GM21526 (cell line): ENCODE measurements at regions not wholly inside any gene's neighbourhood (a gene's known extent, or its start where the extent isn't known, plus 50 kb on each side); places are given as distances from the start of the nearest gene placed in this dataset.

Experiments
- ATAC-seq: cut with Tn5 transposase; IDR thresholded peaks from one replicate; pipeline ENCODE4 v1.9.1; 2021; ENCODE audit warnings: moderate library complexity; ENCODE audit not compliant: unreplicated experiment, low FRiP score

DNA sequence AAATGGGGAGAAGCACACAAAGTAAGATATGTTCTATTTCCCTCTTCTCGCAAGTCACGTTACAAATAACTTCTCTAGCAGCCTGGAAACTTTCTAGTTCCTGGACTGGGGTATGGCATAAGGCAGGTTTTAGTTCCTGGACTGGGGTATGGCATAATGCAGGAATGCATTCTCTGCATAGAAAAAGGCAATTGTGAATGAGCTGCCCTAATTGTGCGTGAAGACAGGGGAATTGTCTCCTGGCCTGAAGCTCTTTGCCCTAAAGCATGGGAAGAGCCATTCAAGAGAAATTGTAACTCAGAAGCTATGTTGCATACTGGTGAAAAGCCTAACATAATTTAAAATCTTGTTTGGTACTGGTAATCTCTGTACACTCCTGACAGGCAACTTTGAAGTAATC is 54.3 kb upstream of the CBLB start:
- ATAC-seq: no peak

- no peak for ATAC-seq
Observed at GRCh38 chr3:105927741-105928140, 58.9 kb upstream of the CBLB start.

DNA sequence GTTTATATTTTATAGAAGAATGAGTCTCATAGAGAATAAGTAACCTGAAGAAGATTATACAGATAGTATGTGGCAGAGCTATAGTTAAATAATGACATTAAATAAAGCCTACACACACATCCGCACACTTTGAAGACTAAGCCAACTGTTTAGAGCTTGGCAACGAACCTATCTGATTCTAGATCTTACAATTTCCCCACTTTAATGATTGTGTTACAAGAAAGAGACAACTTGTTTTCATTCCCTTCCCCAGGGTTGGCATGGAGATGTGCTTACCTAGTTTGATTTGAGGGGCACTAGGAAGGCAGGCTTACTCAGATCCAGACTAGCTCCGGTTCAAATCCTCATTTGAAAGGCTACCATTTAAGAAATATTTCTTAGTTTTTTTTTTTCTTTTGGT is 61.9 kb upstream of the CBLB start:
- ATAC-seq: no peak

DNA sequence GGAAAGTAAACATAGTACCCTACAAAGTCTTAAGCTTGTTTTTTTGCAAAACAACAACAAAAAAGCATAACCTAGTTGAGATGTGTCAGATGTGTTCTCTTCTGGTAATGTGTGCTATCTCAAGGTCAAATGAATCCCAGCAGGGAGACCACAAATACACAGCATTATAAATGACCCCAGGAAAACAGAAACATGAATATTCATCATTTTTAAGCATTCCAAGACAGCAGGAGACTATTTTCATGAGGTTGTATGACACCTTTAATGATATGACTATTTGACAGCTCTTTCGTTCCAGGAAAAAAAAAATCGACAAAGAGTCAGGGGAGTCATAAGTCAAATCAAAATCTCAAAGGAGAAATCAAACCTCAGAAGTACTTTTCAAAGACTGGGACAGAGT is 62.7 kb upstream of the CBLB start:
- ATAC-seq: no peak

DNA sequence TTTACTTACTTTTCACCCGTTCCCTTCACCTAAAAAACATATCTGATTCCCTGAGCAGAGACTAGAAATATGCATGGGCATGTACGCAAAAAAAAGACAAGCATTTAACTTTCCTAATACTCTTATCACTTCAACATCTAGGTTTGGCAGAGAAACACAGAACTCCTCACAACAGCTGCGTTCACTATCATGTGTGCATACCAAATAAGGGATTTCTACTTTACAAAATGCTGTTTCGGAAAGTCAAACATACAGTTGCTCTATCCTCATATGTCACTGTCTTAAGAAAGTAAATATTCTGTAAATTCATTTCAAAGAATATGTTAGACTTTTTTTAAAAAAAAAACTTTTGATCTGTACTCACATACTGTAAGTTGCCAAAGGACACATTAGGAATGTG is 65.1 kb upstream of the CBLB start:
- ATAC-seq: no peak

- no peak for ATAC-seq
Observed at GRCh38 chr3:105938101-105938500, 69.3 kb upstream of the CBLB start.

DNA sequence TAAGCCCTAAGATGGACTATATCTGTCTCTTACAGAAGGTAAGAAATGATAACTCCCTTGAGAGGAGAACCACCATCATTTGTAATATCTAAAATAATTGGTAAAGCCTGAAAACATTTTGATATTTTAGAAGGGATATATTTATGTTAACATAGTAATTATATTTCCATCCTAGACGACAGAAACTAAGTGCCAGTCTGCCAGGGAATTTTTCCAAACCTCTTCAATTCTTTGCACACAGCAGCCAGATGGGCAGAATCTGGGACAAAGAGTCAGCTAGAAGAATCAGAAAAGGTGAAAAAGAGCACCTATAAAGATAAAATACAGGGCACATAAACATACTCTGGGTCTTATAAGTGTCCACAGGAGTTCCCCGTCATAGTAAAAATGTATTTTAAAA is 70.0 kb upstream of the CBLB start:
- ATAC-seq: no peak

DNA sequence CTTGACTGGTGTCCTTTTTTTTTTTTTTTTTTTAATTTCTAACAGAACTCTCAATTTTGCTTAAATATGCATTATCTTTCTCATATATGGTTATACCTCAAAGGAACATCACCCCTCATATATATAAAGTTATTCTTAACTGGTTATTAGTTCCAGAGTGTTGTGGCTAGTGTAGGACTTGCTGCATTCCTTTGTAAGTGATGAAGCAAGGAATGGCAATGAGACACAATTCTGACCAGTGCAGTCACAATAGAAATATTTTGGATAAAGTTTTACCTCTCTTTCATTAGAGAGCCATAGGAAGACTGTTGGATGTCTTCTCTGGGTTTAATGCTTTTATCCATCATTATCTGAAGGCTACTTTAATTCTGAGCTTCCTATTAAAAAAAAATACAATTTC is 75.5 kb upstream of the CBLB start:
- ATAC-seq: no peak

DNA sequence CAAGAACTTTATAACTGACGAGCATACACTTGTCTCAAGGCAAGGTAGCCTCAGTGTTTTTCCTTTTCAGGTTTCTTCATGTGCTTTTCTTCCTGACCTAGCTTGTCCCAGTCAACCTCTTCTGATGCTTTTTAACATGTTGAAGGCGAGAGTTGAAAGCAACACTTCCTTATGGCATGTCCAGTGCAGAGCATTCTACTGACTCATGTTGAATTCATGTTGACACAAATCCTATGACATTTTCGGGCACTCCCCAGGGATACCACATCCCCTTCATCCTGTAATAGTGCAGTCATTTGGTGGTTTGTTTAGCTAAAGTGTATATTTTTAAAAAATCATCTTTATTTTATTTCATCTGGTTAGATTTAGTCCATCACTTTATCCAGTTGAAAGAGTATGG is 75.9 kb upstream of the CBLB start:
- ATAC-seq: no peak

DNA sequence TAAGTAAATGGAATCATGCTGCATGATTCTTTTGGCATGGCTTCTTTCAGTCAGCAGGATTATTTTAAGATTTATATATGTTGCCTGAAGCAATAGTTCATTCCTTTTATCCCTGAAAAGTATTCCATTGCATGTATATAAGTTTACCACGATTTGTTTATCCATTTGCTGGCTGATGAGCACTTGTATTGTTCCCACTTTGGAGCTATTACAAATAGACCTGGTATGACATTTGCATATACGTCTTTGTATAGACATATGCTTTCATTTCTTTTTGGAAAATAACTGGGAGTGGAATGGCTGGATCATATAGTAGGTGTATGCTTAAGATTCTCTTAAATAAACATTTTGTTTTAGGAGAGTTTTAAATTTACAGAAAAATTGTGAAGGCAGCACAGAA is 79.3 kb upstream of the CBLB start:
- ATAC-seq: no peak

GRCh38 chr3:105950881-105951600 is 82.2 kb upstream of the CBLB start:
- ATAC-seq: no peak

GRCh38 chr3:105953831-105954230 is 85.0 kb upstream of the CBLB start:
- no peak for ATAC-seq

GRCh38 chr3:105956306-105956705 is 87.5 kb upstream of the CBLB start:
- ATAC-seq: no peak

DNA sequence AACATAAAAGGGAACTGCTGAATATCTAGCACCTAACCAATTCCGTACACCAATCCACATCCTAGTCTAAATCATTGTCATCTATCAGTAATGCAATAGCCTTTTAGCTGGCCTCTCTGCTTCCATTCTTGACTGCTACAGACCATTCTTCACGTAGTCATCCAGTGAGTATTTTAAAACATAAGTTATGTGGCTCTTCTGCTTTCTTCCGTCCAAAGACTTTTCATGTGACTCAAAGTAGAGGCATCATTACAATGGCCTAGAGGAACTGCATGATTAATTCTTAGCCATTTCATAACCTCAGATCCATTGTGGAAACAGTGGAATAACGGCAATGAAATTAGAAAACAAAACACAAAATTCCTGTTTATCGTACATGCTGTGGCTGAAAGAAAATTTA is 88.9 kb upstream of the CBLB start:
- ATAC-seq: no peak

GRCh38 chr3:105958237-105959000 is 89.6 kb upstream of the CBLB start:
- no peak for ATAC-seq

GRCh38 chr3:105959851-105960250 is 91.0 kb upstream of the CBLB start:
- ATAC-seq: no peak

DNA sequence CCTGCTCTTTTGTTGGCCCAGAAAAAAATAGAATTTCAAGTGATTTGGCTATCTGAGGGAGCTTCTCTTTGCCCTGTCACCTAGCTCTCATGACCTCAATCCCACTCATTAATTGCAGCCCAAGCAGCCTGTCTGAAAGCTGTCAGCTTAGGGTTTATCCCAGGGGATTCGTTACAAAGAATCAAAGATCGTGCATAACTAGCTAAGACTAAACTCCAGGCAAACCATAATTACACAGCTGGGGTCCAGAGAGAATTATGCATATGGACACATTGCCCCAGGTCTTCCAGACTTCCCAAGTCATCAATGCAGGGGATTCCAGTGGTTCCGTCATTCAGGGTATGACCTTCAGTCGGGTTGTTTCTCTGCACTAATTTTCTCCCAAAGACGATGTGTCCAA is 91.6 kb upstream of the CBLB start:
- ATAC-seq: no peak

- ATAC-seq: no peak
Observed at GRCh38 chr3:105963161-105963560, 94.3 kb upstream of the CBLB start.

- ATAC-seq: no peak
Observed at GRCh38 chr3:105965384-105965783, 96.6 kb upstream of the CBLB start.

DNA sequence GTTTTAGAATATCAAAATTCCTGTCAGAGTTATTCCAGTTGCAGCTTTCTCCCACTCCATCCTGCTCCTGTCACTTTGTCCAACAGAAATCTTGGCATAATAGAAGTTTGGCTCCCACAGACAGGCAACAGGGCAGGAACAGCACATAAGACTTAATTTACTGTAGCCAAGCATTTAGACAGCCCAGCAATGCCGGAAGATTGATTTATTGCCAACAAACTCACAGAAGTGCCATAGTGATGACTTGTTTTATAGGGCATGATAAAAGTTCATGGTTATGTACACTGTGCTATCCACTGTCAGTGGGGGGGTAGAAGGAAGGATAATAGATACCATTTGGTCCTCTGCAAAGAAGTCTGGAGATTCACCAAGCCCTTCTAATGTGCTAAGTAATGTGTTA is 98.3 kb upstream of the CBLB start:
- no peak for ATAC-seq

DNA sequence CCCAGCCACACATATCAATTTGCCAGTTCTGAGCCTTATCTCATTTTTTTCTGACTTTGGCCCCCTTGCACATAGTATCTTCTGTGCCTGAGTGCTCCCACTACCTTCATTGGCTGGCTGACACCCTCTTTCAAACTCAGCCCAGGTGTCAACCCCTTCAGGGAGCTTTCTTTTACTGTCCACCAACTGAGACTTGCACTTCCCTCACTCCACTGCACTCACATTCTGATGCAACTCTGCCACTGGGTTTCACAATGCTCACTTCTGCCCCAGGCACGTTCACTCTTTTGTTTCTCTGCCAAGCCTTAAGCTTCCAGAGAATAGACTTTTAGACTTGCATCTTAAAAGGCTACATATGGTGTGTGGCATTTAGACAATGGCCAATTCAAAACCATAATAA is 101.5 kb upstream of the CBLB start:
- no peak for ATAC-seq

GRCh38 chr3:105972069-105972468 is 103.3 kb upstream of the CBLB start:
- ATAC-seq: no peak
